GM23338 (cell line): ENCODE measurements at regions not wholly inside any gene's neighbourhood (a gene's known extent, or its start where the extent isn't known, plus 50 kb on each side); places are given as distances from the start of the nearest gene placed in this dataset.

Source experiments
- CREB1 ChIP-seq: fragments of 250-450 bp; sonication (Bioruptor Pico); IDR thresholded peaks from 2 replicates; pipeline ENCODE4 v1.5.0; 2020; ENCODE audit warnings: low read depth, mild to moderate bottlenecking, moderate library complexity
- EZH2 ChIP-seq: fragments of 200-600 bp; sonication (generic); IDR thresholded peaks from one replicate; pipeline ENCODE4 v1.8.0; 2017; ENCODE audit warnings: antibody characterized with exemption, mild to moderate bottlenecking, low read depth; ENCODE audit not compliant: unreplicated experiment
- EZH2phosphoT487 ChIP-seq: fragments of 200-600 bp; sonication (generic); IDR thresholded peaks from one replicate; pipeline ENCODE4 v1.8.1; 2018; ENCODE audit warnings: antibody characterized with exemption; ENCODE audit not compliant: unreplicated experiment
- POLR2AphosphoS5 ChIP-seq: IDR thresholded peaks from 2 replicates; pipeline ENCODE4 v1.6.1; 2016; ENCODE audit warnings: antibody characterized with exemption, low read depth
- ZNF114 ChIP-seq: fragments of 250-450 bp; sonication (Bioruptor Pico); IDR thresholded peaks from 2 replicates; pipeline ENCODE4 v1.5.0; 2020; ENCODE audit warnings: mild to moderate bottlenecking, moderate library complexity
- TF ChIP-seq, protein P1 (sequence below), 2 experiments: fragments of 200-600 bp in 1 of 2; sonication (generic) in 1 of 2; conservative IDR thresholded peaks; 2 replicates each; pipeline versions ENCODE4 v1.5.1 to v1.6.1; 2016 to 2017; ENCODE audit warnings: antibody characterized with exemption in 2 of 2, low read depth in 2 of 2, mild to moderate bottlenecking in 2 of 2, moderate library complexity in 1 of 2

DNA sequence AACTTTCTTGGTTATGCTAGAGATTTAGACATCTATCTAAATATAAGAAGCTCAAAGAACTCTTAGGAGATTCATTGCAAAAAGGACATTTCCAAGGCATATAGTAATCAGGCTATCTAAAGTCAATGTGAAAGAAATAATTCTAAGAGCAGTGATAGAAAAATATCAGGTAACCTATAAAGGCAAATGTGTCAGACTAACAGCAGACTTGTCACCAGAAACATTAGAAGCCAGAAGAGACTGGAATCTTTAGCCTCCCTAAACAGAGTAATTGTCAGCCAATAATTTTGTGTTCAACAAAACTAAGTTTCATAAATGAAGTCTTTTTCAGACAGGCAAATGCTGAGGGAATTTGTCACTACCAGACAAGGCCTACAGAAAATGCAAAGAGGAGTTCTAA, 122.0 kb upstream of the SCAF11 start:
- TF ChIP-seq POLR2AphosphoS5 (no peak), CREB1 (no peak), EZH2phosphoT487 (no peak), EZH2 (no peak), ZNF114 (no peak)
- TF ChIP-seq, protein P1, sequence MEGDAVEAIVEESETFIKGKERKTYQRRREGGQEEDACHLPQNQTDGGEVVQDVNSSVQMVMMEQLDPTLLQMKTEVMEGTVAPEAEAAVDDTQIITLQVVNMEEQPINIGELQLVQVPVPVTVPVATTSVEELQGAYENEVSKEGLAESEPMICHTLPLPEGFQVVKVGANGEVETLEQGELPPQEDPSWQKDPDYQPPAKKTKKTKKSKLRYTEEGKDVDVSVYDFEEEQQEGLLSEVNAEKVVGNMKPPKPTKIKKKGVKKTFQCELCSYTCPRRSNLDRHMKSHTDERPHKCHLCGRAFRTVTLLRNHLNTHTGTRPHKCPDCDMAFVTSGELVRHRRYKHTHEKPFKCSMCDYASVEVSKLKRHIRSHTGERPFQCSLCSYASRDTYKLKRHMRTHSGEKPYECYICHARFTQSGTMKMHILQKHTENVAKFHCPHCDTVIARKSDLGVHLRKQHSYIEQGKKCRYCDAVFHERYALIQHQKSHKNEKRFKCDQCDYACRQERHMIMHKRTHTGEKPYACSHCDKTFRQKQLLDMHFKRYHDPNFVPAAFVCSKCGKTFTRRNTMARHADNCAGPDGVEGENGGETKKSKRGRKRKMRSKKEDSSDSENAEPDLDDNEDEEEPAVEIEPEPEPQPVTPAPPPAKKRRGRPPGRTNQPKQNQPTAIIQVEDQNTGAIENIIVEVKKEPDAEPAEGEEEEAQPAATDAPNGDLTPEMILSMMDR (conservative IDR thresholded peaks at IDR 0.05; ENCODE audit: low read depth in 2 of 2): no peak
